GM04504 (cell line): ENCODE measurements at regions not wholly inside any gene's neighbourhood (a gene's known extent, or its start where the extent isn't known, plus 50 kb on each side); places are given as distances from the start of the nearest gene placed in this dataset.

ENCODE experiments used
- DNase-seq: peaks from one replicate; pipeline ENCODE4 v3.0.0-alpha.2; 2012; ENCODE audit warnings: low read depth

GRCh38 chr11:69365558-69365957 is 71.6 kb downstream of the MYEOV start:
- no peak for DNase-seq

DNA sequence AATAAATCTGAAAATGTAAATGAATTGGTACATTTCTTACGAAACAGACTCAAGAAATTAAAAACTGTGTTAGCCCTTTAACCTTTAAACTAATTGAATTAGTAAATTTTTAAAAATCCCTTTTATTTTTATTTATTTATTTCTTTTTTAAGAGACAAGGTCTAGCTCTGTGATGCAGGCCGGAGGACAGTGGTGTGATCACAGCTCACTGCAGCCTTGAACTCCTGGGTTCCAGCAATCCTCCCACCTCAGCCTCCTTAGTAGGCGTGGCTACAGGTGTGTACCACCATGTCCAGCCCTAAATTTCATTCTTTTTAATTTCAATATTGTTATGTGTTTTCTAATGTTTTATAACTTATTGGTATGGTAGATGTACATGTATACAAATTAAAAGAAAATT is 72.6 kb downstream of the MYEOV start:
- DNase-seq, result no peak

DNA sequence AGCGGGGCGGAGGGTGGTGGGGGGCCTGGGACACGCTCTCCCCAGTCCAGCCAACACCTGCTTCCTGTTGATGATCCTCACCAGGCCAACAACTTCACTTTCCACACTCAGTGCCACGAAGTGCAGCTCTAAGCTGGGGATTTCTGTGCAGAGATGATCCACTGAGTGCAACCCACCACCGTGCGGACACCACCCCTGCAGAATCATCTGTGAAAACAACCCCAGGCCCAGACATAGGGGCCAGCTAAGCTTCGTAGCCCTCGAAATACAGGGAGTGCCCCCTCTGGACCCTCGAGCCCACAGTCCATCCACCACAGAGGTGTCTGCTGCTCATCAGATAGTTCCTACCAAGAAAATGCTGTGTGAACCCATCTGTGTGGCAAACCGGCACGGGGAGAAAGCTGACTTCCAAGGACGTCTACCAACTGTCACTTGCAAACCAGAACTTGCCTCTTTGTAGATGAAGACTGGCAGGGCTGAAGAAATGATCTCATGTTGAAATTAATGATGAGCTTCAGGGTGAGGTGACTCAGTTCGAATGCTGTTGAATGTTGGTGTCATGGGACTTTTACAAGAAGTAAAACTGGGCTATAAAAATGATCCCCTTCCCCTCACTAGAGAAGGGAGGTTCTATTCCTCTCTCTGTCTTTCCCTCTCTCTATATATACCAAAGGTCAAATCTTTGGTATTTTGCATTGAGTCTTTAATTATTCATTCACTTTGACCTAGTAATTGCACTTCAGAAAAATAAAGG is 73.4 kb downstream of the MYEOV start:
- DNase-seq, result no peak

- DNase-seq, result no peak
Measured at GRCh38 chr11:69368119-69368880, 74.3 kb downstream of the MYEOV start.

- no peak for DNase-seq
Measured at GRCh38 chr11:69369210-69369825, 75.4 kb downstream of the MYEOV start.

- DNase-seq, result no peak
Measured at GRCh38 chr11:69369945-69370344, 76.0 kb downstream of the MYEOV start.

DNA sequence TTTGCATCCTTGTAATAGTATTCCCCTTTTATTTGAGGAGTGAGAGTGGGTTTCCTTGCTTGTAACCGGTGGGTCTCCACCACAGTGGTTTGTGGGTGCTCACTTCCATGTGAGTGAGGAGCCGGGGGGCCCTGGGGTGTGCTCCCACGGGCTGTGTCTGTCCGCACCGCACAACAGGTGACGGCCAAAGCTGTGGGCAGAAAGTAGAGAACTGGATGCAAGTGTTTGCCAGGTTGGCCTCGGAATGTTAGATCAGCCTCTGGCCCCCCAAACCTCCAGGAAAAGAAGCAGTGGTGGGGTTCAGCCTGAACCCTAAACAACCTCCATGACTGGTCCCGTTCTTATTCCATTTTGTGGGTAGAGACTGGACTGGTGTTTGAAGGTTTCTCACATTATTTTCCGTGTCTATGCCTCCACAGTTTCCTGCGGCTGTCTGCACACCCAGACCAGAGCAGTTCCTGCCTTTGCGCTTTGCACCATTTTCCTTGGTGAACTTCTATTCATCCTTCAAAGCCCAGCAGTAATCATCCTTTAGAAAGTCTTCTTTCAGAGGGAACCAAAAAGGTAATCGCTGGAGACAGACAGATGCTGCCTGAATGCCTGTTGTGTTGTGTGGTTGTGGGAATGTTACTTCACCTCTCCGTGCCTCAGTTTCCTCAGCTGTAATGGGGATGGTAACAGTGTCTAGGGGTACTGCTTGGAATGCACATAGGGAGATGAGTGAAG is 77.2 kb downstream of the MYEOV start:
- no peak for DNase-seq

- DNase-seq, result no peak
Measured at GRCh38 chr11:69371731-69372588, 78.0 kb downstream of the MYEOV start.

DNA sequence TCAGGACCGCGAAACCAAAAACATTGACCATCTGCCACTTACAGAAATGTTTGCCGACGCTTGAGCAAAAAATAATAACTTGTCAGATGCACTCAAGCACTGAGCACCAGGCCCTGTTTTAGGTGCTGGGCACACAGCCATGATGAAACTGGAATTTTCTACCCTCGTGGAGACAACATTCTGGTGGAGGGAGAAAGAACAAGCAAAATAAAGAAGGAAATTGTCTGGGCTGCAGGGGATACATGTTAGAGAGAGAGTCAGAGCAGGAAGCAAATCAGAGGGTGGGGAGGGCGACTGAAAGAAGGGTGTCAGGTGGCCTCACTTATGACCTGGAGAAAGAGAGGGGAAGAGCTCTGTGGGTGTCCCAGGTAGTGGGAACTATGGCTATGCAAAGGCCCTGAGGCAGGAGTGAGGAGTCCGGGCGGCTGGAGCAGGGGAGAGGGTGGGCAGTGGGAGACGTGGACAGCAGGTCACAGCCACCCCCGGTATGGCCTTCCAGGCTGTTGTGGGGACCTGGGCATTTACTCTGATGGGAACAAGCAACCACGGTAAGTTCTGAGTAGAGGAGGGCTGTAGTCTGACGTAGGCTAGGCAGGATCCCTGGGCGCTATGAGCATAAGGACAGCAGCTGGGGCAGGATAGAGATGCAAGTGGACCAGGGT is 78.8 kb downstream of the MYEOV start:
- no peak for DNase-seq

- no peak for DNase-seq
Measured at GRCh38 chr11:69373251-69373635, 79.3 kb downstream of the MYEOV start.

DNA sequence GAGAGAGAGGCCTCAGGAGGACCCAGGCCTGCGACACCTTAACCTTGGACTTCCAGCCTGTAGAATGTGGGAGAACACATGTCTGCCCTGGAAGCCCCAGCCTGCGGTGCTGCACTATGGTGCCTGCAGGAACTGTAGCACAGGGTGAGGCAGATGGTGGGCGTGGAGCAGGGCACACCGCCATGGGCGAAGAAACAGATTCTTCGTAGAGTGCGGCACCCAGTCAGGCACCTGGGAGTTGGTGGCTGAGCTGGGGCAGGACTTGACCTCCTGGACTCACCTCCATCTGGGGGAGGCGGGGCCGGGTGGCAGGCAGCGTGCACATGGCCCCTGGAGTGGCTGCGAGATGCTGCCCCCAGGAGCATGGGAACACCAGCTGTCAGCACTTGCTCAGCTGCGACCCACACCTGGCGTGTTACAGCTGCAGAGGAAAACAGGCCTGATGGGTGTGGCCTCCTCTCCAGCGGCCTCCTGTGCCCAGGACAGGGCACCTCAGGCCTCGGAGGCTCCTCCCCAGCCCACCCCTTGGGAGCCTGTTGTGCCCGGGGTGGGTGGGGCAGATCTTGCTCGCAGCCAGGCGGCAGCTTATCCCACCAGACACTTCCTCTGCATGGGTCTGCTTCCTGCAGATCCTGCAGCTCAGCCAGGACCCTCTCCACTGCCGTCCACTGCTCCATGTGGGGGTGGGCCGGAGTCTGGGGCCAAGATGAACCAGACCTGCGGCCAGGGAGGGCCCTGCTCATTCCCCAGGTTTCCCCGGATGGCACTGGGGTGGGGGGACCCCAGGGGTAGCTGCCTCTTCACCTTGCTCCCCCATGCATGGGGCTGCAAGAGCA is 80.4 kb downstream of the MYEOV start:
- no peak for DNase-seq

DNA sequence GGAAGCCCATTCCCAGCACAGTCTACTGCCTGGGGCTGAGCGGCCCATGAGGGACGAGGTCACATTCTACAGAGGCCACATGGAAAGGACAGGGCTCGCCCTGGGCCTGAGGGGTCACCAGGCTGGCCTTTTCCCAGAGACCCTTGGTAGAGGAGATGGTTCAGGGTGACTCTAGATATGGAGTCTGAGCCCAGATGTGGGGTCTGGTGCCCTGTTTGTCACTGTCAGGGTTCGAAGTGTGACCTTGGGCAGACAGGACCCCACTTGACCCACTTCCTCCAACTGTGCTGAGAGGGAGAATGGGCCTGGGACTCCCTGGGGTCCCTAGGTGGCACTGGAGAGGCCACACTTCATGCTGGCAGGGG is 81.0 kb downstream of the MYEOV start:
- DNase-seq, result no peak

DNA sequence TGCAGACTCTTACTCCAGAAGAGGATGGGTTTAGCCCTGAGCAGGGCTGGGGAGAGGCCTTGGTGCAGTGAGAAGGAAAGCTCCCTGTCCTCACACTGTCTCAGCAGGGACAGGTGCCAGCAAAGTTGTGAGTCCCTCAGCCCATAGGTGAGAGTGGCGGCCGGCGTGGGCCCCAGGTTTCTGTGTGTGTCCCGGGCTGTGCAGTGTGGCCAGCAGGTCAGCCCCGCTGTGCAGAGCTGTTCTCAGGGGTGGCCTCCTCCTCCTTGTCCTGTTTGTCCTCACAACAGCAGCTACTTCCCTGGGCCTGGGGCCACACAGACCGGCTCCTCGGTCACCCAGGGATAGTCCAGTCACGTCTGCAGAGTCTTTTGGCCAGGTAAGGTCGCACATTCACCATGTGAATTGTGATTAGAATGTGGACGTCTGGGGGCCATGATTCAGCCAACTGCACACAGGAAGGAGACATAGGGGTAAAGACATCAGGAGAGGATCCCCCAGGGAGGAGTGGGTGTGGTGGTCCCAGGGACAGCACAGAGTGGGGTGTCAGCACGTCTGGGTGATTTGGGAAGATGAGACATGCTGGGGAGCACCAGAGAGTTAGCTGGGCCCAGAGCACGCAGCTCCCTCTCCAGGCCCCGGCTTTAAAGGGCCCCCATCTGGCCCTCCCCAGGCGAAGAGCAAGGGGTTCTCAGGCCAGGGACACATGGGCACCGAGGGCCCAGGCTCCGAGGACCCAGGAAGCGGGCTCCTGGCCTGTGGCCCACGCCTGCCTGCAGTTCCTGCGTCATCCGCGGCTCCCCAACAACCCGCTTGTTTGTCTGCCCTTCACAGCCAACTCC is 81.6 kb downstream of the MYEOV start:
- DNase-seq, result no peak

DNA sequence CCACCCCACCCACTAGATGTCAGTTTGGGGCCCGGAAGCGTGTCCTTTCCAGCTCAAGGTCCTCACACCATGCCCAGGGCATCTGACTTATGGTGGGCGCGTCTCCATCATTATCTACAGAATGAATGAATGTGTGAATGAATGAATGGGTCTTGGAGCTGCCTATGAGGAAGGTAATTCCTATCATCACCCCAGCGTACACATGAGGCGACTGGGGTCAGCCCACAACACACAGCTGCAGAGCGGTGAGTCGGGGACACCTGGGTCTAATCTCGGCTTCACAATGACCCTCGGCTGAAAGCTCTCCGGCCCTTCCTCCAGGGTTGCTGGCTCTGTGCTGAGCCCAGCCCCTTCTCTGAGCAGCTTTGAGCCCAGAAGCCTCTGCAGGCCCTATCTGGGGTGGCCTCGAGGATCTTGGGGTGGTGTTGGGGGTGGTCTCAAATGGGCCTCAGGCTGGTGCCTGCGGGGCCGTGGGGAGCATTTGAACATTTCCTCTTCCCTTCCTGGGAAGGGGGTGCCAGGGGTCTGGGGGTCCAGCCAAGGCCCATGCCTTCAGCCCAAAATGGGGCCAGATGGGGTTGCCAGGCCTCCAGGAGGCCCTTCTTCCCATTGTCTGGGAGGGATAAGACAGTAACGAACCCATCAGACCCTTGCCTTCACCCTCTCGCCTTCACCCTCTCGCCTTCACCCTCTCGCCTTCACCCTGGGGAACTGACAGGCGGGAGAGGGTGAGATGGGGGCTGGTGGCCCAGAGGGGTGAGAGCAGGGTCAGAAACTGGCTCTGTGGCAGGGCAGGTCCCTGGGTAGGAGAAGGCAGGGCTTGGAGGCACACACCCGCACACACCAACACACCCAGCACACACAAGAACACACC is 82.4 kb downstream of the MYEOV start:
- no peak for DNase-seq

DNA sequence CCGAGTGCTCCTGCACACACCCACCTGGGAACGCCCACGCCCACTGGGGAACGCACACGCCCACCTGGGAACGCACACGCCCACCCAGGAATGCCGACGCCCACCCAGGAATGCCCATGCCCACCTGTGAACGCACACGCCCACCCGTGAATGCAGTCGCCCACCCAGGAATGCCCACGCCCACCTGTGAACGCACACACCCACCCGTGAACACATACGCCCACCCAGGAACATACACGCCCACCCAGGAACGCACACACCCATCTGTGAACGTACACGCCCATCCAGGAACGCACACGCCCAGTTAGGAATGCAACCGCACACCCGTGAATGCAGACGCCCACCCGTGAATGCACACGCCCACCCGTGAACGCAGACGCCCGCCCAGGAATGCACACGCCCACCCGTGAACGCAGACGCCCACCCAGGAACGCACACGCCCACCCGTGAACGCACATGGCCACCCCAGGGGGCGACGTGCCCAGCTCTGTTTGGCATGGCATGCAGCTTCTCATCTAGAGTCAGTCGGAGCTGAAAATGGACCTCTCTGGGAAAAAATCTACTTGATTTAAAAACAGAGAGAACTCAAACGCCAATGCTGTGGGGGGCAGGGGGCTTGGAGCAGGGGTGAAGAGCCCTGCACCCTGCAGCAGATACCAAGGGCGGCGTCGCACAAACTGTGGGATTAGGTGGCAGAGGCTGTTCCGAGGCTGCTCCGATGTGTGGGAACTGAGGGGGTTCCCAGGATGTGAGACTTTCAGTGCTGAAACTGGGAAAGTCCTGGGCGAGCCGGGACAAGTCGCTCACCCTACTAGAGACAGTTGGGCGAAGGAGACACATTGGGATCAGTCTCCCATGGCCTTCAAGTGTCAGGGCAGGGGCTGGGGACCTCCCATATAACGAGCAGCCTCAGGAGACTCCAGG is 83.3 kb downstream of the MYEOV start:
- DNase-seq, result no peak

- no peak for DNase-seq
Measured at GRCh38 chr11:69377953-69378302, 84.0 kb downstream of the MYEOV start.
